Occipital lobe (tissue), 1 donor: ENCODE measurements at regions not wholly inside any gene's neighbourhood (a gene's known extent, or its start where the extent isn't known, plus 50 kb on each side); places are given as distances from the start of the nearest gene placed in this dataset.
"Not testable (repeated sequence)": the region's sequence is repeated elsewhere in the genome, so short reads cannot be mapped to it uniquely, and the experiment has no call there.

Experiments used
- DNase-seq: peaks from one replicate; lab custom pipeline; 2025; lab: John Stamatoyannopoulos, UW

- no peak for DNase-seq
Measured at GRCh38 chr4:138800421-138800820, 215.2 kb upstream of the NOCT start.

- no peak for DNase-seq
Measured at GRCh38 chr4:138798404-138798803, 217.2 kb upstream of the NOCT start.

- no peak for DNase-seq
Measured at GRCh38 chr4:138797646-138798045, 217.9 kb upstream of the NOCT start.

GRCh38 chr4:138796761-138797160, 218.8 kb upstream of the NOCT start:
- DNase-seq, result no peak

GRCh38 chr4:138790706-138791340, 224.8 kb upstream of the NOCT start:
- DNase-seq, result no peak

GRCh38 chr4:138789796-138790195, 225.8 kb upstream of the NOCT start:
- DNase-seq, result no peak

GRCh38 chr4:138788857-138789256, 226.7 kb upstream of the NOCT start:
- no peak for DNase-seq

- no peak for DNase-seq
Measured at GRCh38 chr4:138788267-138788790, 227.3 kb upstream of the NOCT start.

GRCh38 chr4:138779761-138780160, 235.8 kb upstream of the NOCT start:
- not testable (repeated sequence) for DNase-seq

GRCh38 chr4:138775890-138776289, 239.7 kb upstream of the NOCT start:
- DNase-seq, result no peak

GRCh38 chr4:138775489-138775888, 240.1 kb upstream of the NOCT start:
- no peak for DNase-seq

GRCh38 chr4:138774940-138775339, 240.6 kb upstream of the NOCT start:
- no peak for DNase-seq

GRCh38 chr4:138774125-138774524, 241.5 kb upstream of the NOCT start:
- not testable (repeated sequence) for DNase-seq

GRCh38 chr4:138773321-138773720, 242.3 kb upstream of the NOCT start:
- DNase-seq, result no peak

GRCh38 chr4:138772366-138772765, 243.2 kb upstream of the NOCT start:
- no peak for DNase-seq

- no peak for DNase-seq
Measured at GRCh38 chr4:138770818-138771217, 244.8 kb upstream of the NOCT start.

- DNase-seq, result no peak
Measured at GRCh38 chr4:138766332-138766731, 249.2 kb upstream of the NOCT start.

GRCh38 chr4:138765442-138765841, 250.1 kb upstream of the NOCT start:
- no peak for DNase-seq

GRCh38 chr4:138761638-138762220, 253.9 kb upstream of the NOCT start:
- DNase-seq, result no peak

- DNase-seq, result no peak
Measured at GRCh38 chr4:138759554-138759902, 256.1 kb upstream of the NOCT start.

GRCh38 chr4:138758876-138759553, 256.6 kb upstream of the NOCT start:
- DNase-seq, result no peak

- no peak for DNase-seq
Measured at GRCh38 chr4:138758196-138758595, 257.4 kb upstream of the NOCT start.

- DNase-seq, result no peak
Measured at GRCh38 chr4:138757432-138757831, 258.1 kb upstream of the NOCT start.
